Activated B cell treated with CpG ODN at 0.5 μM for 24 hours (primary cell): ENCODE measurements at regions not wholly inside any gene's neighbourhood (a gene's known extent, or its start where the extent isn't known, plus 50 kb on each side); places are given as distances from the start of the nearest gene placed in this dataset.

Source experiments
- ATAC-seq: fragments of 200-7000 bp; cut with Tn5 transposase; one replicate; pipeline ENCODE4 v1.10.0; 2021; ENCODE audit warnings: low read depth, mild to moderate bottlenecking, moderate library complexity
- CTCF ChIA-PET: fragments of 350-600 bp; sonication (Branson Sonifier 250); formaldehyde crosslinking; loops from one replicate; lab custom pipeline; 2021; ENCODE audit warnings: antibody characterized with exemption; lab: Charles Lee
- POLR2A ChIA-PET: fragments of 350-600 bp; sonication (Branson Sonifier 250); formaldehyde crosslinking; loops from one replicate; lab custom pipeline; 2021; ENCODE audit warnings: antibody characterized with exemption; lab: Charles Lee
- DNase-seq: peaks from one replicate; pipeline ENCODE4 v3.0.0; 2022
- H3K27ac Mint-ChIP-seq: one replicate; pipeline ENCODE4 v1.8.0; 2020; ENCODE audit warnings: mixed read lengths
- H3K27me3 Mint-ChIP-seq: one replicate; pipeline ENCODE4 v1.8.0; 2021; ENCODE audit warnings: mixed read lengths
- H3K36me3 Mint-ChIP-seq: one replicate; pipeline ENCODE4 v1.8.0; 2021; ENCODE audit warnings: low read depth, mixed read lengths
- H3K4me1 Mint-ChIP-seq: one replicate; pipeline ENCODE4 v1.8.0; 2021; ENCODE audit warnings: mixed read lengths
- H3K4me3 Mint-ChIP-seq: one replicate; pipeline ENCODE4 v1.8.0; 2020; ENCODE audit warnings: mild to moderate bottlenecking, mixed read lengths
- H3K9me3 Mint-ChIP-seq: one replicate; pipeline ENCODE4 v1.8.0; 2020; ENCODE audit warnings: mixed read lengths
- intact Hi-C: fragments of 100-400 bp; cut with micrococcal nuclease; formaldehyde crosslinking; loops from one replicate; pipeline ENCODE4 v1.15.1; 2024
- TF ChIP-seq, protein P1 (sequence below): fragments of 200-600 bp; IDR thresholded peaks from one replicate; pipeline ENCODE4 v1.8.0; 2022; ENCODE audit warnings: antibody characterized with exemption, mild to moderate bottlenecking

DNA sequence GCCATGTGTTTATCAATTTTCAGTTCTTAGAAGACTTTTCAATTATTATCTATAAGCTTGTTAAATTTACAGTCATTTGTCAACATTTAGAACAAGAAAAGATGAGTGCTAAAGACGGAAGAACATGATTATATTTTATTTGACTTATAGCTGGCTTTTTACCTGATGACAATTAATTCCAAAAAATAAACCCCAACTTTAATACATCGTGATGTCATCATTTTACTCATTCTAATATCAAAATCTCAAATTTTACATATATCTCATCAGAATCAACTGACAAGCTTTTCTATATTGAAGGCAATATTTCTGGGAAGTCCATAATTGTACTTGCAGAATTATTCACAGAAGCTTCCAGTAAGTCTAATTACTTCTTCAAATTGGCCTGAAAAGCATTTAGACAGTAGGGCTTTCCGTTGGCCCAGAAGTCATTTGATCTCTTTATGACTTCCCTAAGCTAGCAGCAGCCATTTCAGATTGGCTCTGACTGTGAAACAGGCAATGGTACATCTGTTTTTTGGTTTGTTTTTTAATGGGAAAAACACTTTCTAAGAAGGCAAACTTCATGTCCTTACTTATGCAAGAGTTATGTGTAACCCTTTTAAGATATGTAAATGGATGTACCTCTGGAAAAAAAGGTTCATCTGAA, 234.7 kb upstream of the PLSCR5 start:
- no peak overlapping the region for H3K27ac Mint-ChIP-seq
- POLR2A ChIA-PET = no interaction called here
- CTCF ChIA-PET = no interaction called here
- H3K27me3 Mint-ChIP-seq = no peaks in the 10 kb centered on the region
- ATAC-seq = no peak
- no peak overlapping the region for H3K4me3 Mint-ChIP-seq
- TF ChIP-seq, protein P1, sequence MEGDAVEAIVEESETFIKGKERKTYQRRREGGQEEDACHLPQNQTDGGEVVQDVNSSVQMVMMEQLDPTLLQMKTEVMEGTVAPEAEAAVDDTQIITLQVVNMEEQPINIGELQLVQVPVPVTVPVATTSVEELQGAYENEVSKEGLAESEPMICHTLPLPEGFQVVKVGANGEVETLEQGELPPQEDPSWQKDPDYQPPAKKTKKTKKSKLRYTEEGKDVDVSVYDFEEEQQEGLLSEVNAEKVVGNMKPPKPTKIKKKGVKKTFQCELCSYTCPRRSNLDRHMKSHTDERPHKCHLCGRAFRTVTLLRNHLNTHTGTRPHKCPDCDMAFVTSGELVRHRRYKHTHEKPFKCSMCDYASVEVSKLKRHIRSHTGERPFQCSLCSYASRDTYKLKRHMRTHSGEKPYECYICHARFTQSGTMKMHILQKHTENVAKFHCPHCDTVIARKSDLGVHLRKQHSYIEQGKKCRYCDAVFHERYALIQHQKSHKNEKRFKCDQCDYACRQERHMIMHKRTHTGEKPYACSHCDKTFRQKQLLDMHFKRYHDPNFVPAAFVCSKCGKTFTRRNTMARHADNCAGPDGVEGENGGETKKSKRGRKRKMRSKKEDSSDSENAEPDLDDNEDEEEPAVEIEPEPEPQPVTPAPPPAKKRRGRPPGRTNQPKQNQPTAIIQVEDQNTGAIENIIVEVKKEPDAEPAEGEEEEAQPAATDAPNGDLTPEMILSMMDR = no peak
- intact Hi-C loops = no loop called here
- H3K36me3 Mint-ChIP-seq = no peaks in the 10 kb centered on the region
- H3K9me3 Mint-ChIP-seq = peaks cover 2% of the 10 kb centered on the region
- no peaks in the 10 kb centered on the region for H3K4me1 Mint-ChIP-seq
- no peak for DNase-seq

DNA sequence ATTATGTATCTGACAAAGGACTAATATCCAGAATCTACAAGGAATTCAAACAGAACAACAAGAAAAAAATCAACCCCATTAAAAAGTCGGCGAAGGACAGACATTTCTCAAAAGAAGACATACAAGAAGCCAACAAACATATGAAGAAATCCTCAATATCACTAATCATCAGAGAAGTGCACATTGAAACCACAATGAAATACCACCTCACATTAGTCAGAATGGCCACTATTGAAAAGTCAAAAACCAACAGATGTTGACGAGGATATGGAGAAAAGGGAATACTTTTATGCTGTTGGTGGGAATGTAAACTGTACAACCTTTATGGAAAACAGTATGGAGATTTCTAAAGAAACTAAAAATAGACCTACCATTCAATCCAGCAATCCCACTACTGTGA, 233.1 kb upstream of the PLSCR5 start:
- TF ChIP-seq, protein P1 = no peak
- no peak for DNase-seq
- H3K36me3 Mint-ChIP-seq = no peaks in the 10 kb centered on the region
- intact Hi-C loops = no loop called here
- no peaks in the 10 kb centered on the region for H3K4me1 Mint-ChIP-seq
- no peak overlapping the region for H3K27ac Mint-ChIP-seq
- ChIA-PET POLR2A (no interaction called here), CTCF (no interaction called here)
- peaks cover 2% of the 10 kb centered on the region for H3K9me3 Mint-ChIP-seq
- no peak for ATAC-seq
- H3K4me3 Mint-ChIP-seq = no peak overlapping the region
- no peaks in the 10 kb centered on the region for H3K27me3 Mint-ChIP-seq

DNA sequence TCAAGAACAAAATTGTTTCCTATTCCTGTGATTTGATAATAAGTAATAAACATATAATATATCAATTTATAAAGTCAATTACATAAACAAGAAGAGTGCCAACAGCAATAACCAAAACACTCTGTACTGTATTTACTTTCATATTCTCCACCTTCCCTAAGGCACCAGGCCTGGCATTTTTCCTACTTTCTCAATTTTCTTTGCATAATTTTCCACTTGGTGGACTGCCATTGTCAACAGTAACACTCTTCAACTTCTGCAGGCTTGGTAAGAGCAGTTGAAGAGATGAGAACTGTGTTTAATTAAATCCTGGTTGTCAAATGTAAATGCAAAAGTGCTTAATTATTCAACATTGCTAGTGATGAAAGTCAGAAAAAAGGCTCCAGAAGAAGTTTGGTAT, 229.8 kb upstream of the PLSCR5 start:
- H3K36me3 Mint-ChIP-seq = no peaks in the 10 kb centered on the region
- no peak overlapping the region for H3K27ac Mint-ChIP-seq
- TF ChIP-seq, protein P1 = no peak
- intact Hi-C loops = no loop called here
- H3K4me3 Mint-ChIP-seq = no peak overlapping the region
- DNase-seq (no peak), ATAC-seq (no peak)
- H3K9me3 Mint-ChIP-seq = peaks cover 2% of the 10 kb centered on the region
- no peaks in the 10 kb centered on the region for H3K4me1 Mint-ChIP-seq
- ChIA-PET POLR2A (no interaction called here), CTCF (no interaction called here)
- no peaks in the 10 kb centered on the region for H3K27me3 Mint-ChIP-seq

DNA sequence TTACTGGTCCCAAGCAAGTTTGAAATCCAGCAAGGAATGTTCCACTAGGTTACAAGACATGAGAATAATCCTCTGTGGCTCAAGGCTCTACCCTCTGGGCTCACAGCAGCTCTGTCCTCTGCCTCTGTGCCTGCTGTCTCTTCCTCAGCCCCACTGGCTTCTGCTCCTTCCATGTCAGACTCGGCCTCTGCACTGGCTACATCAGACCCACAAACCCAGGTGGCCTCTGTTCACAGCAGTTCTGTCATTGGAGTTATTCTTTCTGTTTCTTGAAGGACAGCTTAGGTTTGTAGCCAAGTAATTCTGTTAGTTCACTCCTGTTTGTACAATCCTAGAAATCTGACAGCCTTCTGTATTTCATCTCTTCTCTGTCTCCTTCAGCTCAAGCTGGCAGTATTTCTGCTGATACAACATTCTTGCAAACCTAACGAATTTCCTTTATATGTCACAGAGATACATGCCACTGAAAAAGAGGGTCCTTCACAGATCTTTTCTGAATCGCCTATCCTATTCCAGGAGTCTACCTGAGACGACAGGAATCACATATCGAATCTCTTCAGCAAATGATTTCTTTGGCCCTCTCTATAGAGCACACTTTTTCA, 227.8 kb upstream of the PLSCR5 start:
- ATAC-seq (no peak), DNase-seq (no peak)
- H3K4me3 Mint-ChIP-seq = no peak overlapping the region
- no peaks in the 10 kb centered on the region for H3K4me1 Mint-ChIP-seq
- H3K9me3 Mint-ChIP-seq = peaks cover 2% of the 10 kb centered on the region
- TF ChIP-seq, protein P1 = no peak
- H3K36me3 Mint-ChIP-seq = no peaks in the 10 kb centered on the region
- no peaks in the 10 kb centered on the region for H3K27me3 Mint-ChIP-seq
- ChIA-PET POLR2A (no interaction called here), CTCF (no interaction called here)
- intact Hi-C loops = no loop called here
- H3K27ac Mint-ChIP-seq = no peak overlapping the region

DNA sequence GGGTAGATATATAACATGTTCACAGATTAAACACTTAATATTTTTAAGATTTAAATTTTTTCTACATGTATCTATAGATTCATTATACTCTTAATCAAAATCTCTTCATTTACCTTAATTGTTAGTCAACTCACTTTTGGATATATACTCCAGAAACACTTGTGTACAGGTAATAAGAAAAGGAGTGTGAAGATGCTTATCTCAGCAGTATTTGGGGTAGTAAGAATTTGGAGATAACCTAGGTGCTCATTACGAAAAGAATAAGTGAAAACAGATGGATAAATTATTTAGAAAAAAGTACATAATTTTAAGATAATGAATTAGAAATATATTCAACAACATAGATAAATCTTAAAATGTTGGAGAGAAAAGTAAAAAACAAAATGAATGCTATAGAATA, 226.5 kb upstream of the PLSCR5 start:
- CTCF ChIA-PET = no interaction called here
- H3K27me3 Mint-ChIP-seq = no peaks in the 10 kb centered on the region
- peaks cover 2% of the 10 kb centered on the region for H3K9me3 Mint-ChIP-seq
- no peak overlapping the region for H3K4me3 Mint-ChIP-seq
- TF ChIP-seq, protein P1 = no peak
- ATAC-seq (no peak), DNase-seq (no peak)
- H3K36me3 Mint-ChIP-seq = no peaks in the 10 kb centered on the region
- no peaks in the 10 kb centered on the region for H3K4me1 Mint-ChIP-seq
- H3K27ac Mint-ChIP-seq = no peak overlapping the region
- intact Hi-C loops = no loop called here
- POLR2A ChIA-PET = no interaction called here
